Heart left ventricle (tissue), 16 donors: ENCODE measurements at regions not wholly inside any gene's neighbourhood (a gene's known extent, or its start where the extent isn't known, plus 50 kb on each side); places are given as distances from the start of the nearest gene placed in this dataset.

Experiments
- ATAC-seq, 4 donors: fragments of 200-7000 bp; cut with Tn5 transposase; one replicate each; pipeline ENCODE4 v1.9.1; 2020 to 2022; ENCODE audit warnings: moderate library complexity in 4 of 4, mild to moderate bottlenecking in 3 of 4, moderate number of reproducible peaks in 1 of 4
- DNase-seq, 5 donors: peaks; one replicate each; pipeline ENCODE4 v3.0.0-alpha.2; 2020
- H3K27ac ChIP-seq, 12 donors: fragments of 200-600 bp; sonication (generic) in 4 of 12; one replicate each; pipeline versions ENCODE4 v1.5.0 to v1.8.0; 2016 to 2022; ENCODE audit warnings: mild to moderate bottlenecking in 2 of 12
- H3K27me3 ChIP-seq, 9 donors: fragments of 200-600 bp; sonication (generic) in 2 of 9; one replicate each; pipeline versions ENCODE4 v1.5.1 to v1.8.0; 2016 to 2022; ENCODE audit warnings: mild to moderate bottlenecking in 3 of 9
- H3K36me3 ChIP-seq, 9 donors: fragments of 200-600 bp; sonication (generic) in 2 of 9; one replicate each; pipeline versions ENCODE4 v1.5.0 to v1.8.0; 2018 to 2022; ENCODE audit warnings: mild to moderate bottlenecking in 2 of 9
- H3K4me1 ChIP-seq, 12 donors: fragments of 200-600 bp; sonication (generic) in 4 of 12; one replicate each; pipeline versions ENCODE4 v1.5.0 to v1.8.0; 2016 to 2022; ENCODE audit warnings: mild to moderate bottlenecking in 3 of 12
- H3K4me3 ChIP-seq, 12 donors: fragments of 200-600 bp; sonication (generic) in 4 of 12; one replicate each; pipeline versions ENCODE4 v1.5.0 to v1.8.0; 2017 to 2022; ENCODE audit warnings: mild to moderate bottlenecking in 9 of 12, moderate library complexity in 4 of 12
- H3K9me3 ChIP-seq, 12 donors: fragments of 200-600 bp; sonication (generic) in 4 of 12; one replicate each; pipeline versions ENCODE4 v1.5.0 to v1.8.0; 2016 to 2022; ENCODE audit warnings: mild to moderate bottlenecking in 1 of 12
- CTCF ChIP-seq, 12 donors: fragments of 200-600 bp; sonication (generic) in 4 of 12; IDR thresholded peaks; one replicate each; pipeline versions ENCODE4 v1.5.0 to v1.8.0; 2018 to 2022; ENCODE audit warnings: antibody characterized with exemption in 12 of 12, mild to moderate bottlenecking in 5 of 12
- POLR2A ChIP-seq, 2 donors: fragments of 450-650 bp; IDR thresholded peaks; one replicate each; pipeline ENCODE4 v1.6.1; 2017; ENCODE audit warnings: antibody characterized with exemption in 2 of 2, mild to moderate bottlenecking in 2 of 2, moderate library complexity in 2 of 2
- WGBS, 4 donors: extraction: QIAGEN DNeasy Blood & Tissue Kit in 2 of 4; methylation state at CpG; one replicate each; pipeline versions ENCODE4 v1.1.5 to v1.1.7; 2013 to 2018; 5-methylcytosine and 5-hydroxymethylcytosine counted together
- intact Hi-C, 10 donors: fragments of 100-400 bp; cut with DNase I; formaldehyde crosslinking; loops; one replicate each; pipeline versions ENCODE4 v1.11.1 to v1.14.2; 2022
- donor health status: ischemic (EF 13 %, LVEDD 7.1; RV severe dilation, severe dysfunction).
- donor health status: healthy with polysubstance abuse.
- donor health status: DM: no; HTN: yes; CAD: no.
- donor health status: DM: no; HTN: no; CAD: no.
- donor health status: ischemic (EF 25% LVEDD 6.9; RV normal size, moderate dysfunction).
- donor health status: ischemic (EF 25% LVEDD 5.7; RV mildly dilated, moderate dysfunction).
- donor health status: healthy.
- donor health status: DM: yes; HTN: yes; CAD: no.
- donor health status: ischemic (EF 35%, LVEDD 5.7; RV mildly dilated, moderate dysfunction).
- donor health status: nonischemic (EF 11% LVEDD 7.7; RV severe dilation, severe dysfunction).
- donor health status: DM: yes; HTN: yes; CAD: no.
- donor health status: PGD.
- donor health status: ischemic (EF 29% LVEDD 5.4; RV normal size, mild dysfunction).
- donor health status: nonischemic (EF 23%, LVEDD 6.1; RV moderate dilation, normal function).

GRCh38 chr13:64556376-64556775 lies 2673.8 kb downstream of the PCDH9 start:
- no peak for TF ChIP-seq CTCF (IDR thresholded peaks at IDR 0.05)
- TF ChIP-seq POLR2A (IDR thresholded peaks at IDR 0.05): no peak
- H3K27ac ChIP-seq: no peak overlapping the region
- no peaks in the 10 kb centered on the region for H3K4me1 ChIP-seq
- H3K9me3 ChIP-seq: no peaks in the 10 kb centered on the region
- no peak overlapping the region for H3K4me3 ChIP-seq
- no peak for ATAC-seq
- 65 to 80% (median 71%) methylated on average over 1 of the region's 1 CpG for WGBS, 4 donors
- no peak for DNase-seq
- H3K27me3 ChIP-seq: no peaks in the 10 kb centered on the region
- no peaks in the 10 kb centered on the region for H3K36me3 ChIP-seq
- intact Hi-C loops: no loop called here

GRCh38 chr13:64553411-64554129 lies 2676.6 kb downstream of the PCDH9 start:
- WGBS, 4 donors: 72 to 86% (median 81%) methylated on average over 2 of the region's 2 CpGs
- Histone ChIP-seq H3K4me3 (no peak overlapping the region), H3K4me1 (no peaks in the 10 kb centered on the region), H3K27me3 (no peaks in the 10 kb centered on the region), H3K9me3 (no peaks in the 10 kb centered on the region), H3K27ac (no peak overlapping the region), H3K36me3 (no peaks in the 10 kb centered on the region)
- TF ChIP-seq CTCF (IDR thresholded peaks at IDR 0.05): no peak
- TF ChIP-seq POLR2A (IDR thresholded peaks at IDR 0.05): no peak
- DNase-seq (no peak), ATAC-seq (no peak)
- intact Hi-C loops: no loop called here

GRCh38 chr13:64551755-64552154 lies 2678.4 kb downstream of the PCDH9 start:
- WGBS, 4 donors: 33 to 65% (median 58%) methylated on average over 1 of the region's 1 CpG
- Histone ChIP-seq H3K4me1 (no peaks in the 10 kb centered on the region), H3K27me3 (no peaks in the 10 kb centered on the region), H3K27ac (no peak overlapping the region), H3K4me3 (no peak overlapping the region), H3K9me3 (no peaks in the 10 kb centered on the region), H3K36me3 (no peaks in the 10 kb centered on the region)
- TF ChIP-seq POLR2A (IDR thresholded peaks at IDR 0.05): no peak
- TF ChIP-seq CTCF (IDR thresholded peaks at IDR 0.05): no peak
- ATAC-seq (no peak), DNase-seq (no peak)
- intact Hi-C loops: no loop called here

- TF ChIP-seq POLR2A (IDR thresholded peaks at IDR 0.05) (no peak), CTCF (IDR thresholded peaks at IDR 0.05) (no peak)
- H3K9me3 ChIP-seq: no peaks in the 10 kb centered on the region
- no peaks in the 10 kb centered on the region for H3K36me3 ChIP-seq
- H3K27ac ChIP-seq: no peak overlapping the region
- 91 to 96% (median 94%) methylated on average over 1 of the region's 1 CpG for WGBS, 4 donors
- H3K4me1 ChIP-seq: no peaks in the 10 kb centered on the region
- no peak overlapping the region for H3K4me3 ChIP-seq
- intact Hi-C loops: no loop called here
- DNase-seq (no peak), ATAC-seq (no peak)
- H3K27me3 ChIP-seq: no peaks in the 10 kb centered on the region
These were observed 2683.8 kb downstream of the PCDH9 start for GRCh38 chr13:64546371-64546770.
